ENCODE measurements at regions not wholly inside any gene's neighbourhood (a gene's known extent, or its start where the extent isn't known, plus 50 kb on each side); places are given as distances from the start of the nearest gene placed in this dataset.

DNA sequence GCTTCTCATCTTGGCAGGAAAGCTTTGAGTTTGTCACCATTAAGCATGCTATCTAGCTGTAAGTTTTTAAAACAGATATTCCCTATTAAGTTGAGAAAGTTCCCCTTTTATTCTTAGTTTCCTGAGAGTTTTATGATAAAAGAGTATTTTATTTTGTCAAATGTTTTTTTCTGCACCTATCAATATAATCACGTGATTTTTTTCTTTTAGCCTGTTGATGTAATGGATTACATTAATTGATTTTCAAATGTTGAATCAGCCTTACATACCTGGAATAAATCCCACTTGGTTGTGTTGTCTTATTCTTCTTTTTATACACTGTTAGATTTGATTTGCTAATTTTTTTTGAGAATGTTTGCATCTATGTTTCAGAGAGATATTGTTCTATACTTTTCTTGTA lies 179.5 kb downstream of the ZNF621 start:
- TF ChIP-seq, protein P1, sequence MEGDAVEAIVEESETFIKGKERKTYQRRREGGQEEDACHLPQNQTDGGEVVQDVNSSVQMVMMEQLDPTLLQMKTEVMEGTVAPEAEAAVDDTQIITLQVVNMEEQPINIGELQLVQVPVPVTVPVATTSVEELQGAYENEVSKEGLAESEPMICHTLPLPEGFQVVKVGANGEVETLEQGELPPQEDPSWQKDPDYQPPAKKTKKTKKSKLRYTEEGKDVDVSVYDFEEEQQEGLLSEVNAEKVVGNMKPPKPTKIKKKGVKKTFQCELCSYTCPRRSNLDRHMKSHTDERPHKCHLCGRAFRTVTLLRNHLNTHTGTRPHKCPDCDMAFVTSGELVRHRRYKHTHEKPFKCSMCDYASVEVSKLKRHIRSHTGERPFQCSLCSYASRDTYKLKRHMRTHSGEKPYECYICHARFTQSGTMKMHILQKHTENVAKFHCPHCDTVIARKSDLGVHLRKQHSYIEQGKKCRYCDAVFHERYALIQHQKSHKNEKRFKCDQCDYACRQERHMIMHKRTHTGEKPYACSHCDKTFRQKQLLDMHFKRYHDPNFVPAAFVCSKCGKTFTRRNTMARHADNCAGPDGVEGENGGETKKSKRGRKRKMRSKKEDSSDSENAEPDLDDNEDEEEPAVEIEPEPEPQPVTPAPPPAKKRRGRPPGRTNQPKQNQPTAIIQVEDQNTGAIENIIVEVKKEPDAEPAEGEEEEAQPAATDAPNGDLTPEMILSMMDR (conservative IDR thresholded peaks at IDR 0.05; ENCODE audit: control insufficient read depth, insufficient read depth, low read depth, low read length), result no peak
- no peak overlapping the region for H3K4me3 ChIP-seq (ENCODE audit: control insufficient read depth, low read depth, low read length)
- DNase-seq (ENCODE audit: low read depth), result no peak

DNA sequence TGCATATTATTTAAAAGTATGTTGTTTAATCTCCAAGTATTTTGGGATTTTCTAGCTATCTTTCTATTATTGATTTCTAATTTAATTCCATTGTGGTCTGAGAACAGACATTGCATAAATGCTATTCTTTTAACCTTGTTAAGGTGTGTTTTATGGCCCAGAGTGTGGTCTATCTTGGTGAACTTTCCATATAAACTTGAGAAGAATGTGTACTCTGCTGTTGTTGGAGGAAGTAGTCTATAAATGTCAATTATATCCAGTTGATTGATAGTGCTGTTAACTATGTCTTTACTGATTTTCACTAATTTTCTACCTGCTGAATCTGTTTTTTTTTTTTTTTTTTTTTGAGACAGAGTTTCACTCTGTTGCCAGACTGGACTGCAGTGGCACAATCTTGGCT lies 180.9 kb downstream of the ZNF621 start:
- no peak overlapping the region for H3K4me3 ChIP-seq (ENCODE audit: control insufficient read depth, low read depth, low read length)
- DNase-seq (ENCODE audit: low read depth), result no peak
- TF ChIP-seq, protein P1 (conservative IDR thresholded peaks at IDR 0.05; ENCODE audit: control insufficient read depth, insufficient read depth, low read depth, low read length), result no peak

DNA sequence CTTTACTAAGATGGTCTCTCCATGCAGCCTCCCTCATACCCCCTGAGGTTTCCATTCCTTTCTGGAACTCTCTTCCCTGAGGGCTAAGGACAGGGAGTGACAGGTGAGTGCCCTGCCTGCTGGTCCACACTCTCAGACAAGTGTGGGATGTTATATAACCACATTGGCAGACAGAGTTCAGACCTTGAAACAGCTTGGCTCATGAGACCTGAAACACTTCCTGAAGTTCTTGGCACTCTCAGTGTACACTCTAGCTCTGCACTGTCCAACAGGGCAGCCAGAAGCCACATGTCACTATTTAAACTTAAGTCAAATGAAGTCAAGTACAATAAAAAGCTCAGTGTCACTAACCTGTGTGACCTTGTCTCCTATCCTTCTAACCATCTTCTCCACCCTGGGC lies 188.5 kb downstream of the ZNF621 start:
- H3K4me3 ChIP-seq (ENCODE audit: control insufficient read depth, low read depth, low read length), result no peak overlapping the region
- no peak for DNase-seq (ENCODE audit: low read depth)
- TF ChIP-seq, protein P1 (conservative IDR thresholded peaks at IDR 0.05; ENCODE audit: control insufficient read depth, insufficient read depth, low read depth, low read length), result no peak

DNA sequence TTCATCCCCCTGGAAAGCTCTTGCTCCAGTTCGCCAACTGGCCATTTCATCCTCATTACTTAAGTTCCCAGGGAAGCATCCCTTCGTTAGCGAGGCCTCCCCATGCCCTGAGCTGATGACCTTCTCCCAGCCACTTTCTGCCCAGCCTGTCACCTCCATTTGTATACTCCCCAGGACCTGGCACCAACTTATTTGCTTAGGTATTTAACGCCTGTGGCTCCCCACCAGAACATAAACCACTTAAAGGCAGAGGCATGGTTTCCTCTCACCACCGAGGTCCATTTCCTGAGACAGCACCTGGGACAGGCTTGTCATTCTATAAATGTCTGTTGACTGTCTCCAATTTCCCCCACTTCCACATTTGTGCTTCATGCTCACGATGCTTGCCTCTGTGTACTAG lies 189.0 kb downstream of the ZNF621 start:
- no peak for DNase-seq (ENCODE audit: low read depth)
- H3K4me3 ChIP-seq (ENCODE audit: control insufficient read depth, low read depth, low read length), result no peak overlapping the region
- TF ChIP-seq, protein P1 (conservative IDR thresholded peaks at IDR 0.05; ENCODE audit: control insufficient read depth, insufficient read depth, low read depth, low read length), result no peak

DNA sequence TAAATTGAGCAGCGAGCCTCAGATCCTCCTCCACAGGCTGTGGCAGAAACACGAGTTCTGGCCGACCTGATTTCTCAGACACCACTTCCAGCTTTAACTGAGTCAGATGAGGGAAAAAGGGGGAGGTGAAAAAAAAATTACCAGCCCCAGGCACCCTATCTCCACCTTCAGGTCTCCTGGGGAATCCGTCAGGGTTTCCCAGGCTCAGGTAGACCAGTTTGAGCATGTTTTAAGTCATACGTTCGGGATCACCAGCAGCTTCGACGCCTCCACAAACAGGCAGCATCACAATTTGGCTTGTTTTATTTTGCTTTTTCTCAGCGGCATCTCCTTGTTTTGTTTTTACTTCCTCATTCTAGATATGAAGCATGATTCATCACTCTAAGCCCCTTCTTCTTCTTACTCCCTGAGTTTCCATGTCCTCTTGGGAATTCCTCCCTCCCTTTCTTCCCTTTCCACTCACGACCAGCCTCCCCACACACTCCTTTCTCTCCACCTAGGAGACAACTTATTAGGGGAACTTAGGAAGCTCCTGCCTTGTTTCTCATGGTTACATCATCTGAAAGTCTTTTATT lies 190.1 kb downstream of the ZNF621 start:
- H3K4me3 ChIP-seq (ENCODE audit: control insufficient read depth, low read depth, low read length), result no peak overlapping the region
- DNase-seq (ENCODE audit: low read depth), result peak; percentile 8

DNA sequence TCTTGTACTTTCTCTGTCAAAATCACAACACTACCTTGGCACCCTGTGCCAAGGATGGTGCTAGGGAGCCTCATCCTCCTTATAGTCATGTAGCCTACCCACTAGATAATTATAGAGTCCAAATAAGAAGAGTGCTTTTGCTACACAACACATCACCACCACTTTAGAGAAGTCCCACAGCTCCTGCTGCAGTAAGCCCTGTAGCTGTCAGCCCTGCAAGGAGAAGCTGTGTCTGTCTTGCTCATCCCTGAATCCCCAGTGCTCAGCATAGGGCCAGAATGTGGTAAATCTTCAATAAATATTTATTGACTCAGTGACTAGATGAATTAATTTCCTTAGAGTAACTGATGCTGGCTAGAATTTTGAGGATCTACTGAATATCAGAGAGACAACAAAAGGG lies 190.8 kb downstream of the ZNF621 start:
- no peak overlapping the region for H3K4me3 ChIP-seq (ENCODE audit: control insufficient read depth, low read depth, low read length)
- no peak for DNase-seq (ENCODE audit: low read depth)
- TF ChIP-seq, protein P1 (conservative IDR thresholded peaks at IDR 0.05; ENCODE audit: control insufficient read depth, insufficient read depth, low read depth, low read length), result no peak

More for the DNA sequence above, 190.1 kb downstream of the ZNF621 start:
- TF ChIP-seq, protein P1 (conservative IDR thresholded peaks at IDR 0.05; ENCODE audit: control insufficient read depth, insufficient read depth, low read depth, low read length), result no peak

DNA sequence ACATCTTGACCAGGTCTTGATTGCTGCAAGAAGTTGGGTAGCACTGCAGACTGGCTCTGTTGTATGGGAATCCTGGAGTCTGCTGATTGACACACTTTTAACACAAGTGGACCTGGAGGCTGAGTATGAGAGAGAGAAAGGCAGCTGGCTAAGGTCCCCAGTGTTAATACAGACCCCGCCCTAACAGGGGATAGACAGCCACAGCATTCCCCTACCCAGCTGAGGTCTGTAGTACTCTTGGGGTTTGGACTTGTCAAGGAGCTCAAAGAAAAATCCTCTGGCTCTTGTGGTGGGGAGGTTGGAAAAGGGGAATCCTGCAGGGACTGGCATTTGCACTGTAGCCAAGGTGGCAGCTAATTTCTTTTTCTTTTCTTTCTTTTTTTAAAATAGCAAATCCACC lies 192.7 kb downstream of the ZNF621 start:
- DNase-seq (ENCODE audit: low read depth), result no peak
- TF ChIP-seq, protein P1 (conservative IDR thresholded peaks at IDR 0.05; ENCODE audit: control insufficient read depth, insufficient read depth, low read depth, low read length), result no peak
- no peak overlapping the region for H3K4me3 ChIP-seq (ENCODE audit: control insufficient read depth, low read depth, low read length)

Measured in fibroblast of mammary gland (primary cell).